ENCODE measurements at regions not wholly inside any gene's neighbourhood (a gene's known extent, or its start where the extent isn't known, plus 50 kb on each side); places are given as distances from the start of the nearest gene placed in this dataset.

DNA sequence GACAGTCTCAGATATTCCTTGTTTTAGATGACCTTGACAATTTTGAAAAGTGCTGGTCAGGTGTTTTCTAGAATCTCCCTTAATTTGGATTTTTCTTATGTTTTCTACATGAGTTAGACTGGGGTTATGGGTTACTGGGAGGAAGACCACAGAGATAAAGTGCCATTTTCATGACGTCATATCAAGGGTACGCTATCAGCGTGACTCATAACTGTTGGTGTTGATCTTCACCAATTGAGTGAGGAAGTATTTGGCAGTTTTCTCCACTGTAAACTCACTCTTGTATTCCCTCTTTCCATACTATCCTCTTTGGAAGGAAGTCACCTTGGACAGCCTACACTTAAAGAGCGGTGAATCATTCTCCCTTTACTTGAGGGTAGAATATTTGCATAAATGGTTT is 56.9 kb downstream of the MAGEC1 start:
- TF ChIP-seq, protein P1, sequence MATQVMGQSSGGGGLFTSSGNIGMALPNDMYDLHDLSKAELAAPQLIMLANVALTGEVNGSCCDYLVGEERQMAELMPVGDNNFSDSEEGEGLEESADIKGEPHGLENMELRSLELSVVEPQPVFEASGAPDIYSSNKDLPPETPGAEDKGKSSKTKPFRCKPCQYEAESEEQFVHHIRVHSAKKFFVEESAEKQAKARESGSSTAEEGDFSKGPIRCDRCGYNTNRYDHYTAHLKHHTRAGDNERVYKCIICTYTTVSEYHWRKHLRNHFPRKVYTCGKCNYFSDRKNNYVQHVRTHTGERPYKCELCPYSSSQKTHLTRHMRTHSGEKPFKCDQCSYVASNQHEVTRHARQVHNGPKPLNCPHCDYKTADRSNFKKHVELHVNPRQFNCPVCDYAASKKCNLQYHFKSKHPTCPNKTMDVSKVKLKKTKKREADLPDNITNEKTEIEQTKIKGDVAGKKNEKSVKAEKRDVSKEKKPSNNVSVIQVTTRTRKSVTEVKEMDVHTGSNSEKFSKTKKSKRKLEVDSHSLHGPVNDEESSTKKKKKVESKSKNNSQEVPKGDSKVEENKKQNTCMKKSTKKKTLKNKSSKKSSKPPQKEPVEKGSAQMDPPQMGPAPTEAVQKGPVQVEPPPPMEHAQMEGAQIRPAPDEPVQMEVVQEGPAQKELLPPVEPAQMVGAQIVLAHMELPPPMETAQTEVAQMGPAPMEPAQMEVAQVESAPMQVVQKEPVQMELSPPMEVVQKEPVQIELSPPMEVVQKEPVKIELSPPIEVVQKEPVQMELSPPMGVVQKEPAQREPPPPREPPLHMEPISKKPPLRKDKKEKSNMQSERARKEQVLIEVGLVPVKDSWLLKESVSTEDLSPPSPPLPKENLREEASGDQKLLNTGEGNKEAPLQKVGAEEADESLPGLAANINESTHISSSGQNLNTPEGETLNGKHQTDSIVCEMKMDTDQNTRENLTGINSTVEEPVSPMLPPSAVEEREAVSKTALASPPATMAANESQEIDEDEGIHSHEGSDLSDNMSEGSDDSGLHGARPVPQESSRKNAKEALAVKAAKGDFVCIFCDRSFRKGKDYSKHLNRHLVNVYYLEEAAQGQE (IDR thresholded peaks at IDR 0.05; ENCODE audit: insufficient read depth in 1 of 2, low read depth in 2 of 2, low read length in 1 of 2) = no peak
- TF ChIP-seq SIN3A (IDR thresholded peaks at IDR 0.05; ENCODE audit: borderline replicate concordance, insufficient read depth, low read depth, low read length) = no peak
- TF ChIP-seq, protein P2, sequence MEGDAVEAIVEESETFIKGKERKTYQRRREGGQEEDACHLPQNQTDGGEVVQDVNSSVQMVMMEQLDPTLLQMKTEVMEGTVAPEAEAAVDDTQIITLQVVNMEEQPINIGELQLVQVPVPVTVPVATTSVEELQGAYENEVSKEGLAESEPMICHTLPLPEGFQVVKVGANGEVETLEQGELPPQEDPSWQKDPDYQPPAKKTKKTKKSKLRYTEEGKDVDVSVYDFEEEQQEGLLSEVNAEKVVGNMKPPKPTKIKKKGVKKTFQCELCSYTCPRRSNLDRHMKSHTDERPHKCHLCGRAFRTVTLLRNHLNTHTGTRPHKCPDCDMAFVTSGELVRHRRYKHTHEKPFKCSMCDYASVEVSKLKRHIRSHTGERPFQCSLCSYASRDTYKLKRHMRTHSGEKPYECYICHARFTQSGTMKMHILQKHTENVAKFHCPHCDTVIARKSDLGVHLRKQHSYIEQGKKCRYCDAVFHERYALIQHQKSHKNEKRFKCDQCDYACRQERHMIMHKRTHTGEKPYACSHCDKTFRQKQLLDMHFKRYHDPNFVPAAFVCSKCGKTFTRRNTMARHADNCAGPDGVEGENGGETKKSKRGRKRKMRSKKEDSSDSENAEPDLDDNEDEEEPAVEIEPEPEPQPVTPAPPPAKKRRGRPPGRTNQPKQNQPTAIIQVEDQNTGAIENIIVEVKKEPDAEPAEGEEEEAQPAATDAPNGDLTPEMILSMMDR (IDR thresholded peaks at IDR 0.05) = no peak
- no peak for TF ChIP-seq POLR2AphosphoS5 (IDR thresholded peaks at IDR 0.05; ENCODE audit: low read depth, low read length)
- TF ChIP-seq TCF7L2 (IDR thresholded peaks at IDR 0.05; ENCODE audit: low read depth, low read length) = no peak
- H3K4me3 ChIP-seq (ENCODE audit: low read depth in 2 of 2, low read length in 2 of 2) = no peak overlapping the region
- no TSS peak for BruUV-seq (replicated peaks)
- no peak for DNase-seq (ENCODE audit: low read depth, low spot score)
- no peak overlapping the region for H3K27ac ChIP-seq (ENCODE audit: low read length)
- H3K27me3 ChIP-seq (ENCODE audit: control insufficient read depth, insufficient read depth, low read length) = no peaks in the 10 kb centered on the region
- no peak for ATAC-seq
- no peaks in the 10 kb centered on the region for H3K36me3 ChIP-seq (ENCODE audit: control insufficient read depth, insufficient read depth, low read length)
- CTCF ChIA-PET = no interaction called here
- in situ Hi-C loops (cut with HindIII; ENCODE audit: low pct_unique_long_range_greater_than_20kb, low sequenced_read_pairs) = no loop called here
- POLR2A ChIA-PET = no interaction called here
- no peaks in the 10 kb centered on the region for H3K9me3 ChIP-seq (ENCODE audit: control insufficient read depth, insufficient read depth, low read depth, low read length)
- H3K4me1 ChIP-seq (ENCODE audit: control insufficient read depth, insufficient read depth, low read length) = no peaks in the 10 kb centered on the region
- intact Hi-C loops (cut with micrococcal nuclease; ENCODE audit: unreplicated experiment) = no loop called here

All from Panc1 (cell line).